Mesenchymal stem cell (in vitro differentiated cells and primary cell): ENCODE measurements at regions not wholly inside any gene's neighbourhood (a gene's known extent, or its start where the extent isn't known, plus 50 kb on each side); places are given as distances from the start of the nearest gene placed in this dataset.

Source experiments
- DNase-seq: peaks from one replicate; pipeline ENCODE4 v3.0.0-alpha.2; 2013
- H2AFZ ChIP-seq: one replicate; pipeline ENCODE4 v1.6.1; 2013; ENCODE audit warnings: low read depth, mild to moderate bottlenecking, control low read depth, inconsistent platforms, low read length, moderate library complexity
- H2AK5ac ChIP-seq: 2 replicates; pipeline ENCODE4 v1.6.1; 2013; ENCODE audit warnings: low read length, moderate library complexity, mild to moderate bottlenecking, inconsistent platforms; ENCODE audit not compliant: severe bottlenecking
- H2BK120ac ChIP-seq: one replicate; pipeline ENCODE4 v1.6.1; 2013; ENCODE audit warnings: low read depth, mild to moderate bottlenecking, inconsistent platforms, low read length, moderate library complexity
- H2BK12ac ChIP-seq, 2 experiments: one replicate each; pipeline ENCODE4 v1.6.1; 2013; ENCODE audit warnings: inconsistent platforms in 2 of 2, low read length in 2 of 2, mild to moderate bottlenecking in 2 of 2, moderate library complexity in 2 of 2, control low read depth in 1 of 2
- H2BK15ac ChIP-seq: one replicate; pipeline ENCODE4 v1.6.1; 2013; ENCODE audit warnings: mild to moderate bottlenecking, low read depth, inconsistent platforms; ENCODE audit not compliant: poor library complexity, severe bottlenecking
- H2BK5ac ChIP-seq: 2 replicates; pipeline ENCODE4 v1.6.1; 2013; ENCODE audit warnings: low read depth, mild to moderate bottlenecking, low read length, control low read depth, inconsistent platforms; ENCODE audit not compliant: poor library complexity, severe bottlenecking
- H3K14ac ChIP-seq, 2 experiments: one replicate each; pipeline ENCODE4 v1.6.1; 2013; ENCODE audit warnings: inconsistent platforms in 2 of 2, low read length in 2 of 2, control low read depth in 1 of 2, mild to moderate bottlenecking in 1 of 2, moderate library complexity in 1 of 2
- H3K18ac ChIP-seq, 2 experiments: one replicate each; pipeline ENCODE4 v1.6.1; 2013; ENCODE audit warnings: inconsistent platforms in 2 of 2, low read length in 2 of 2, control low read depth in 1 of 2, low read depth in 1 of 2, mild to moderate bottlenecking in 1 of 2
- H3K23ac ChIP-seq, 2 experiments: one replicate each; pipeline ENCODE4 v1.6.1; 2013; ENCODE audit warnings: inconsistent platforms in 2 of 2, low read length in 2 of 2, mild to moderate bottlenecking in 2 of 2, moderate library complexity in 2 of 2, control low read depth in 1 of 2
- H3K27ac ChIP-seq: 2 replicates; pipeline ENCODE4 v1.5.1; 2013; ENCODE audit warnings: mild to moderate bottlenecking, moderate library complexity, low read length, control low read depth, inconsistent platforms; ENCODE audit not compliant: poor library complexity, severe bottlenecking
- H3K27me3 ChIP-seq, 2 experiments: 2 replicates each; pipeline versions ENCODE4 v1.6.1 to v1.7.0; 2013; ENCODE audit warnings: low read length in 2 of 2, mild to moderate bottlenecking in 2 of 2, moderate library complexity in 2 of 2, control low read depth in 1 of 2, inconsistent platforms in 1 of 2; ENCODE audit not compliant: control insufficient read depth in 1 of 2, insufficient read depth in 1 of 2
- H3K36me3 ChIP-seq, 2 experiments: 2 replicates each; pipeline versions ENCODE4 v1.6.1 to v1.7.0; 2013; ENCODE audit warnings: low read length in 2 of 2, control low read depth in 1 of 2, inconsistent platforms in 1 of 2, low read depth in 1 of 2, mild to moderate bottlenecking in 1 of 2; ENCODE audit not compliant: insufficient read depth in 2 of 2, control insufficient read depth in 1 of 2
- H3K4ac ChIP-seq, 2 experiments: one replicate each; pipeline ENCODE4 v1.6.1; 2013; ENCODE audit warnings: inconsistent platforms in 2 of 2, low read length in 2 of 2, mild to moderate bottlenecking in 2 of 2, moderate library complexity in 2 of 2, control low read depth in 1 of 2, low read depth in 1 of 2
- H3K4me1 ChIP-seq: 2 replicates; pipeline ENCODE4 v1.6.1; 2013; ENCODE audit warnings: low read depth, low read length, control low read depth; ENCODE audit not compliant: control insufficient read depth, insufficient read depth
- H3K4me2 ChIP-seq: 2 replicates; pipeline ENCODE4 v1.6.1; 2013; ENCODE audit warnings: low read length, mild to moderate bottlenecking, inconsistent platforms; ENCODE audit not compliant: poor library complexity, severe bottlenecking
- H3K4me3 ChIP-seq, 2 experiments: 2 replicates each; pipeline versions ENCODE4 v1.5.1 to v1.7.0; 2013; ENCODE audit warnings: low read length in 2 of 2, mild to moderate bottlenecking in 2 of 2, control low read depth in 1 of 2, low read depth in 1 of 2; ENCODE audit not compliant: insufficient read depth in 1 of 2
- H3K79me1 ChIP-seq: replicated peaks from 2 replicates; pipeline ENCODE4 v1.6.1; 2013; ENCODE audit warnings: mild to moderate bottlenecking, control low read depth, low read length, inconsistent platforms; ENCODE audit not compliant: poor library complexity, severe bottlenecking
- H3K9ac ChIP-seq: 2 replicates; pipeline ENCODE4 v1.7.0; 2013; ENCODE audit warnings: mild to moderate bottlenecking, low read length, moderate library complexity
- H3K9me3 ChIP-seq: 2 replicates; pipeline ENCODE4 v1.7.0; 2013; ENCODE audit warnings: mild to moderate bottlenecking, low read length; ENCODE audit not compliant: control insufficient read depth
- H4K8ac ChIP-seq: one replicate; pipeline ENCODE4 v1.6.1; 2013; ENCODE audit warnings: inconsistent platforms, mild to moderate bottlenecking, low read length, moderate library complexity
- H4K91ac ChIP-seq: one replicate; pipeline ENCODE4 v1.6.1; 2013; ENCODE audit warnings: mild to moderate bottlenecking, low read length, inconsistent platforms
- WGBS: methylation state at CpG from one replicate; pipeline ENCODE4 v1.1.7; 2013; ENCODE audit warnings: mixed read lengths; 5-methylcytosine and 5-hydroxymethylcytosine counted together

DNA sequence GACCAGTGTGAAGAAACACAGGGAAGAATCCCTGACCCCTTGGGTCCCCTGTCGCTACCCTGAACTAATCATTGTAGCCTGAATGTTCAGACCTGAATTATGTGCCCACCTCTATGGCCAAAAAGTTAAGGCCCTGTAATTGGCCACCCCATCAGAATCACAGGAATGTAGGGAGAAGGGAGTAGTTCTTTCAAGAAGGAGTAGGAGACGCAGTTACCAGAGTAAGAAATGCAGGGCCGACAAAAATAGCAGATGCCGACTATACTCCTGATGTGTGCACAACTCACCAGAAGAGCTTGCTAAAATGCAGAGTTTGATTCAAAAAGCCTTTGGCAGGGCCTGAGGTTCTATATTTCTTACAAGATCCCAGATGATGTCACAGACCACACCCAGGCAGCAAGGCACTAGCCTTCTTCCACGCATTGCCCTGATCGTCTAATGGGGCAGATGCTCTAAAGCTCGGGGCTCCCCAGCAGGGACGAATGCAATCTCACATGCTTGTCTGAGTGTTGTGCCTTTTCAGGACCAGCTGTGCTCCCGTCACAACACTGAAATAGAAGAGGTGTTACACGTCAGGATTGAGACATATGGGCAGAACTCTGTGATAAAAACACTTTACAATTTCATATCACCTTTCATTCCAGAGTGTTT lies 161.0 kb upstream of the FAM241A start:
- Histone ChIP-seq H3K27ac (no peak overlapping the region), H3K4me3 (no peak overlapping the region), H3K4me2 (no peak overlapping the region), H3K36me3 (no peaks in the 10 kb centered on the region), H2AK5ac (no peak overlapping the region), H3K4ac (no peak overlapping the region), H2BK120ac (no peak overlapping the region), H3K23ac (no peak overlapping the region), H2BK5ac (no peak overlapping the region), H3K18ac (no peak overlapping the region), H4K8ac (no peak overlapping the region), H3K9ac (no peak overlapping the region), H2BK12ac (no peak overlapping the region), H3K79me1 (no peaks in the 10 kb centered on the region), H2AFZ (no peak overlapping the region), H3K9me3 (no peaks in the 10 kb centered on the region), H4K91ac (no peak overlapping the region), H3K14ac (no peak overlapping the region), H3K27me3 (peaks cover 0 to 8% of the 10 kb centered on the region in 2 experiments), H3K4me1 (no peaks in the 10 kb centered on the region), H2BK15ac (no peak overlapping the region)
- 87% methylated on average over 10 of the region's 10 CpGs for WGBS
- no peak for DNase-seq

DNA sequence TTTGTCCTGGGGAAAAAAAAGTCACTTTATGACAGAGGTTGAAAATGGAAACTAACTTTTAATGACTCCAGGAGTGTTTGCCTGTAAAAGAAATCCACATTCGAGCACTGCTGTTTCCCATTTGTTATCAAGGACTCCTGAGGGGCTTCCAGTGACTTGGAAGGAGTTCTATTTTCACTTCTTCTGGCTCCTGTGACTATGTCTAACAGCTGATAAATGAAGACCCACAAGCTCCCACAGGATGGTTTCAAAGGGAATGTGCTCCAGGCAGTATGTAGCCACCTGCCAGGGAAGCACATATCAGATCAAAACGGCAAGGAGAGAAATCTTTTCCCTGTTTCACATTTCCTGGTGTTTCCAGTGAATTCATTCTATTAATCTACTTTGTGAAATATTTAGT lies 159.8 kb upstream of the FAM241A start:
- Histone ChIP-seq H4K8ac (no peak overlapping the region), H3K4me1 (no peaks in the 10 kb centered on the region), H2AK5ac (no peak overlapping the region), H2AFZ (no peak overlapping the region), H3K4ac (no peak overlapping the region), H3K79me1 (no peaks in the 10 kb centered on the region), H3K9me3 (no peaks in the 10 kb centered on the region), H3K4me2 (no peak overlapping the region), H3K27ac (no peak overlapping the region), H2BK12ac (no peak overlapping the region), H2BK120ac (no peak overlapping the region), H3K18ac (no peak overlapping the region), H3K36me3 (no peaks in the 10 kb centered on the region), H2BK5ac (no peak overlapping the region), H3K27me3 (peaks cover 0 to 8% of the 10 kb centered on the region in 2 experiments), H3K9ac (no peak overlapping the region), H3K4me3 (no peak overlapping the region), H4K91ac (no peak overlapping the region), H3K23ac (no peak overlapping the region), H3K14ac (no peak overlapping the region), H2BK15ac (peak overlapping the region; percentile 40)
- WGBS, result 74% methylated on average over 2 of the region's 2 CpGs
- no peak for DNase-seq

DNA sequence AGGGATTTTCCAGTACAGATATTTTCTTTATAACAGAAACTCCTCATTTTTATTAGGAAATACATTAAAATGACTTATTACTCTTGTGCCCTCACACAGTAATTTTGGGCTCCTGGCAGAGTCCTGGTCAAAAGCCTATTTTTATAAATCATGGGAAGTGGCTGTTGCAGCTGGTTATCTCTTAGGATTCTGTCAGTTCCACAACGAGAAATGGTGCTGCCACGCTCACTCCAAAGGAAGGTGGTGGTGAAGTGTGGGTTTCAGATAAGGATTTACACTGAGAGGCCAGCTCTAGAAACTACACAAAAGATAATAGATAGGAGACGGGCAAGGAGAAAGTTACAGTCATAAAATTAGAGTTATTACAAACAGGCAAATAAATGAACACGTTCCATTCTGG lies 159.2 kb upstream of the FAM241A start:
- Histone ChIP-seq H3K14ac (no peak overlapping the region), H4K8ac (no peak overlapping the region), H4K91ac (no peak overlapping the region), H3K79me1 (no peaks in the 10 kb centered on the region), H3K4me2 (no peak overlapping the region), H3K9me3 (no peaks in the 10 kb centered on the region), H3K27ac (no peak overlapping the region), H2BK120ac (no peak overlapping the region), H3K4me3 (no peak overlapping the region), H2BK12ac (no peak overlapping the region), H3K23ac (no peak overlapping the region), H2BK15ac (no peak overlapping the region), H3K27me3 (peaks cover 0 to 8% of the 10 kb centered on the region in 2 experiments), H3K4ac (no peak overlapping the region), H2AK5ac (no peak overlapping the region), H2BK5ac (no peak overlapping the region), H2AFZ (no peak overlapping the region), H3K18ac (no peak overlapping the region), H3K9ac (no peak overlapping the region), H3K4me1 (no peaks in the 10 kb centered on the region), H3K36me3 (no peaks in the 10 kb centered on the region)
- 76% methylated on average over 2 of the region's 4 CpGs for WGBS
- DNase-seq, result no peak

DNA sequence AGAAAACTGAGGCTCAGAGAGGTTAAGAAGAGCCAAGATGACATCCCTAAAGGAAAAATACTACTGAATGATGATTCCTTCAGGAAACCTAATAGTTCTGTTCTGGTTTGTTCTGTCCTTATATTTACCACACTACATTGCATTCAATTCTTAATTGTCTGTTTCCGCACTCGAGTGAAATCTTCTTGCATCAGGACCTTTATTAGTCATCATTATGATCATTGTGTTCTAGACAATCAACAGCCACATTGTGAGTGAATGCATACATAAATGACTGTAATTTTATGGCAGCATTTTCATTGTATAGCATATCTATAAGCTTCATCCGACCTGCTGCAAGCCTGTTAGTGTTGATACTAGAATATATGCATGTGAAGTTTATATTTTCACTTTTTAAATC lies 156.7 kb upstream of the FAM241A start:
- Histone ChIP-seq H4K91ac (no peak overlapping the region), H2BK15ac (no peak overlapping the region)
- 100% methylated on average over 2 of the region's 3 CpGs for WGBS

More for the DNA sequence above, 156.7 kb upstream of the FAM241A start:
- Histone ChIP-seq H3K4ac (no peak overlapping the region), H2AK5ac (no peak overlapping the region), H3K79me1 (no peaks in the 10 kb centered on the region), H3K27me3 (peaks cover 0 to 8% of the 10 kb centered on the region in 2 experiments), H4K8ac (no peak overlapping the region), H3K4me3 (no peak overlapping the region), H3K18ac (no peak overlapping the region), H3K23ac (no peak overlapping the region), H3K9ac (no peak overlapping the region), H2BK5ac (no peak overlapping the region), H3K9me3 (no peaks in the 10 kb centered on the region), H3K36me3 (no peaks in the 10 kb centered on the region), H3K4me2 (no peak overlapping the region), H3K4me1 (no peaks in the 10 kb centered on the region), H3K27ac (no peak overlapping the region), H3K14ac (no peak overlapping the region), H2AFZ (no peak overlapping the region), H2BK12ac (no peak overlapping the region), H2BK120ac (no peak overlapping the region)
- no peak for DNase-seq
